ENCODE measurements at regions not wholly inside any gene's neighbourhood (a gene's known extent, or its start where the extent isn't known, plus 50 kb on each side); places are given as distances from the start of the nearest gene placed in this dataset.
"Not testable (repeated sequence)": the region's sequence is repeated elsewhere in the genome, so short reads cannot be mapped to it uniquely, and the experiment has no call there.

DNA sequence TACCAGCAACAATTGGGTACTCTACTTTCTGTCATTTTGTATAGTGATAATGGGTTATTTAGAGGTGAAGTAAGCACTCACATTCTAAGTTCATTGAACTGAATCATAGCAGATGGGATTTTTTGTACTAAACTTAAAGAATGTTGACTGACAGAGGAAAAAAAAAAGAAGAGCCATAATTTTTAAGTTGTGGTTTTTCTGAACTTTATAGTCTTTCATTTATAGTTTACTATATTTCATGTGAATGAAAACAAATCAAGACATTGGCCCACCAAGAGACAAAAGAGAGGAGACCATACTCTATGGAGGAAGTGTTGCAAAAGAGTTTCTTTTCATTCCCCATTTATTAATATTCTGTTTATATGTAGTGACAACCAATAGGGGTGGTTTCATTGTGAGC, 685.7 kb downstream of the BCKDHB start:
- no peak for DNase-seq (ENCODE audit: low spot score)
- TF ChIP-seq, protein P1, sequence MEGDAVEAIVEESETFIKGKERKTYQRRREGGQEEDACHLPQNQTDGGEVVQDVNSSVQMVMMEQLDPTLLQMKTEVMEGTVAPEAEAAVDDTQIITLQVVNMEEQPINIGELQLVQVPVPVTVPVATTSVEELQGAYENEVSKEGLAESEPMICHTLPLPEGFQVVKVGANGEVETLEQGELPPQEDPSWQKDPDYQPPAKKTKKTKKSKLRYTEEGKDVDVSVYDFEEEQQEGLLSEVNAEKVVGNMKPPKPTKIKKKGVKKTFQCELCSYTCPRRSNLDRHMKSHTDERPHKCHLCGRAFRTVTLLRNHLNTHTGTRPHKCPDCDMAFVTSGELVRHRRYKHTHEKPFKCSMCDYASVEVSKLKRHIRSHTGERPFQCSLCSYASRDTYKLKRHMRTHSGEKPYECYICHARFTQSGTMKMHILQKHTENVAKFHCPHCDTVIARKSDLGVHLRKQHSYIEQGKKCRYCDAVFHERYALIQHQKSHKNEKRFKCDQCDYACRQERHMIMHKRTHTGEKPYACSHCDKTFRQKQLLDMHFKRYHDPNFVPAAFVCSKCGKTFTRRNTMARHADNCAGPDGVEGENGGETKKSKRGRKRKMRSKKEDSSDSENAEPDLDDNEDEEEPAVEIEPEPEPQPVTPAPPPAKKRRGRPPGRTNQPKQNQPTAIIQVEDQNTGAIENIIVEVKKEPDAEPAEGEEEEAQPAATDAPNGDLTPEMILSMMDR (IDR thresholded peaks at IDR 0.05): no peak
- ATAC-seq (ENCODE audit: low FRiP score): no peak

DNA sequence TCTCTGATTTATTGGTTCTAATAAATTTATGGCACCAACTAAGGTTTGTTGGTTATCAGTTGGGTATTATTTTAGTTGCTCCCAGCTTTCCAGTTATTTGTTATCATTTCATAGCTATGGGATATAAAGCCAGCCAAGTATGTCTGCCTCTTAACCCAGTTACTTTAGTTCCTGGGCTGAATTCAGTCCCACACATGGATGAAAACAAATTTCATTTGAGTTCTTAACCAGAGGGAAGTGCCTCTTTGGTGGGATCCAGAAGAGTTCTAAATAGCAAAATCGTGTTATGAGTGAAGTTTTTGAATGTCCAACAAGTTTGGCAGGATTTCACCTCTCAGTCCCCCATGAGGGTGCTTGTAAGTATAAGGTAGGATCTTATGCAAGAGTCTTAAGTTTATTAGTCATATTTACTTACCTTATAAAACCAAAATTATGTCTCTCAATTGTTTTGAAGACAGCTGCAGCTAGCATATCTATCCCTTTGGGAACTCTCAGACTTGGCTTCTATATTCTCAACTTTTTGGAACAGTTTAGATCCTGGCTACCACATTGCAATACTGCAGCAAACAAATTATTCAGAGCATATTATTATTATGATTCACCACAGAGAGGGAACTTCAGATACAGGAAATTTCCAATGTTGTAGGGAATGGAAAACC, 683.6 kb downstream of the BCKDHB start:
- no peak for ATAC-seq (ENCODE audit: low FRiP score)
- TF ChIP-seq, protein P1 (IDR thresholded peaks at IDR 0.05): no peak
- no peak for DNase-seq (ENCODE audit: low spot score)

DNA sequence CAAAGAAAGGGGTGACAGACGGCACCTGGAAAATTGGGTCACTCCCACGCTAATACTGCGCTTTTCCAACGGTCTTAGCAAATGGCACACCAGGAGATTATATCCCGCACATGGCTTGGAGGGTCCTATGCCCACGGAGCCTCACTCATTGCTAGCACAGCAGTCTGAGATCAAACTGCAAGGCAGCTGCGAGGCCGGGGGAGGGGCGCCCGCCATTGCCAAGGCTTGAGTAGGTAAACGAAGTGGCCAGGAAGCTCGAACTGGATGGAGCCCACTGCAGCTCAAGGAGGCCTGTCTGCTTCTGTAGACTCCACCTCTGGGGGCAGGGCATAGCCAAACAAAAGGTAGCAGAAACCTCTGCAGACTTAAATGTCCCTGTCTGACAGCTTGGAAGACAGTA, 676.8 kb downstream of the BCKDHB start:
- DNase-seq (ENCODE audit: low spot score); ATAC-seq (ENCODE audit: low FRiP score): not testable (repeated sequence)

DNA sequence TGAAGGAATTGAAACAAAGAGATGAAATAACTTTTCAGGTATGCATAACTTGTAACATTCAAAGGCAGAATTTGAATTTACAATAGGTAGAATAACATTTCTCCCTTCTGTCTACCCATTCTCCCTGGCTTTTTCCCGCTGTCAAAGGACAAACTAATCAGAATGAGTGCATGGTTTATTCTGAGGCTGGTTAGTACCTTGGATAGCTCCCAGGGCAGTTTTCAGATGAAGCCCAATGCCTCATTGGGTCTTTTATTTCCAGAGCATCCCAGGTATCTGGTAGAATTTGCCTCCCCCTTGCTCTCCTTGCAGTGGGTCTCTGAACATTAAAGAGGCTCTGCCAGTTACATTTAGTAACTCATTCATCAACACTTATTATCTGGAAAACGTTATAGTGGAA, 665.5 kb downstream of the BCKDHB start:
- ATAC-seq (ENCODE audit: low FRiP score): no peak
- no peak for DNase-seq (ENCODE audit: low spot score)
- TF ChIP-seq, protein P1 (IDR thresholded peaks at IDR 0.05): no peak

DNA sequence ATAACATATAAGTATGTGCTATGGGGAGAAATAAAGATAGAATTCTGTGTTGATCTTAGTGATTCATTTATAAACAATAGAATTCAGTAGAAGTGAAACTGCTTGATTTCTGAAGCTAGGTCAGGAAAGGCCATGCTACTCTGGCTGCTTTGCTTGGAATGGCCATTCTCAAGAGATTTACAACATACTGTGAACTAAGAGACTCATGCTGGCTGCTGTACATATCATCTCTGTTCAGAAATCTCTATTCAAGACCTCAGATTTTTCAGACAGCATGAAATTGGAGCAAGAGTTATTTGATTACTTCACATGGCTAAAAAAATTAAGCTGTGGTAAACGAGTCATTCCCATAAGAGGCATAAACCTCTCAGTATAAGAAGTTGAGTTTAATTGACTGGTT, 662.6 kb downstream of the BCKDHB start:
- ATAC-seq (ENCODE audit: low FRiP score): no peak
- no peak for DNase-seq (ENCODE audit: low spot score)
- TF ChIP-seq, protein P1 (IDR thresholded peaks at IDR 0.05): no peak

DNA sequence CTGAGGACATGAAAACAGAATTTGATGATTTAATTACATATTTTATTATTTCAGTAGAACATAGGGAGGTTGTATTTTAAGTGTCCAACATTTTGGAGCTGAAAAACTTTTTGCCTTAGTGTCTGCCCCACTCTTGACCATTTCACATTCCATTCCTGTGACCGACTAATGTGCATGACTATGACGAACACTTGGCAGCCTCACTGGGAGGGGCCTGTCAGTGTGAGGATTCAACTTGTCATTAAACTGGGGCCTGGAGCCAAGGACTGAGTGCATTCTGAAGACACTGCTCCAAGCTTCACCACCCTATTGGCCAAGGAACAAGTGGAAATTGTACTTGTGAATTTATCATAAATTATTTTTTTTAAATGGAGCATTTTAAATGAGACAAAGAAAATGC, 661.3 kb downstream of the BCKDHB start:
- TF ChIP-seq, protein P1 (IDR thresholded peaks at IDR 0.05): no peak
- DNase-seq (ENCODE audit: low spot score) (no peak), ATAC-seq (ENCODE audit: low FRiP score) (no peak)

DNA sequence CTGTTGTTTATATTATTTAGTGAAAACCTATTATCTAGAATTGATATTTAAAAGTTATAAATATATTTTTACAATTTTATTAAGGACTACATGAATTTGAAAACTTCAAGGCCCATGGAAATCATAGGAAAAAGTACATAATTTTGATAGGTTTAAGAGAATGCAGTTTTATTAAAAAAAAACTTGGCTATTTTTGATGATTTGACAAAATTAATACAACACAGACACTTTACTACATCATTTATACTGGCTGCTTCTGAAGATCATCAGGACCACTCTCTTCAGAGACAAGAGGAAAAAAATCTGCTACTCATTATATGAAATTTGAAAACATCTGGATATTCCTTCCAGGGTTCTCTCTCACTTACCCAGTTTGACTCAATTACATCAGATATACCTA, 637.7 kb downstream of the BCKDHB start:
- ATAC-seq (ENCODE audit: low FRiP score) (no peak), DNase-seq (ENCODE audit: low spot score) (no peak)
- TF ChIP-seq, protein P1 (IDR thresholded peaks at IDR 0.05): no peak
